Esophagus muscularis mucosa (tissue), 4 donors: ENCODE measurements at regions not wholly inside any gene's neighbourhood (a gene's known extent, or its start where the extent isn't known, plus 50 kb on each side); places are given as distances from the start of the nearest gene placed in this dataset.

Source experiments
- EP300 ChIP-seq: sonication (generic); formaldehyde crosslinking; IDR thresholded peaks from one replicate; pipeline ENCODE4 v1.6.1; 2017; ENCODE audit warnings: antibody characterized with exemption
- POLR2AphosphoS5 ChIP-seq, 2 donors: sonication (generic); formaldehyde crosslinking; IDR thresholded peaks; one replicate each; pipeline ENCODE4 v1.6.1; 2017; ENCODE audit warnings: antibody characterized with exemption in 2 of 2
- TF ChIP-seq, protein P1 (sequence below), 3 experiments: fragments of 200-600 bp in 2 of 3; fragments of 450-650 bp in 1 of 3; sonication (generic) in 2 of 3; IDR thresholded peaks; one replicate each; pipeline ENCODE4 v1.5.1; 2017 to 2019; ENCODE audit warnings: antibody characterized with exemption in 3 of 3, mild to moderate bottlenecking in 2 of 3, moderate library complexity in 1 of 3

GRCh38 chr5:2039180-2039531 is 156.4 kb upstream of the IRX4 start:
- TF ChIP-seq, protein P1, sequence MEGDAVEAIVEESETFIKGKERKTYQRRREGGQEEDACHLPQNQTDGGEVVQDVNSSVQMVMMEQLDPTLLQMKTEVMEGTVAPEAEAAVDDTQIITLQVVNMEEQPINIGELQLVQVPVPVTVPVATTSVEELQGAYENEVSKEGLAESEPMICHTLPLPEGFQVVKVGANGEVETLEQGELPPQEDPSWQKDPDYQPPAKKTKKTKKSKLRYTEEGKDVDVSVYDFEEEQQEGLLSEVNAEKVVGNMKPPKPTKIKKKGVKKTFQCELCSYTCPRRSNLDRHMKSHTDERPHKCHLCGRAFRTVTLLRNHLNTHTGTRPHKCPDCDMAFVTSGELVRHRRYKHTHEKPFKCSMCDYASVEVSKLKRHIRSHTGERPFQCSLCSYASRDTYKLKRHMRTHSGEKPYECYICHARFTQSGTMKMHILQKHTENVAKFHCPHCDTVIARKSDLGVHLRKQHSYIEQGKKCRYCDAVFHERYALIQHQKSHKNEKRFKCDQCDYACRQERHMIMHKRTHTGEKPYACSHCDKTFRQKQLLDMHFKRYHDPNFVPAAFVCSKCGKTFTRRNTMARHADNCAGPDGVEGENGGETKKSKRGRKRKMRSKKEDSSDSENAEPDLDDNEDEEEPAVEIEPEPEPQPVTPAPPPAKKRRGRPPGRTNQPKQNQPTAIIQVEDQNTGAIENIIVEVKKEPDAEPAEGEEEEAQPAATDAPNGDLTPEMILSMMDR (IDR thresholded peaks at IDR 0.05) = no peak
- no peak for TF ChIP-seq POLR2AphosphoS5 (IDR thresholded peaks at IDR 0.05)
- no peak for TF ChIP-seq EP300
